ENCODE measurements at regions not wholly inside any gene's neighbourhood (a gene's known extent, or its start where the extent isn't known, plus 50 kb on each side); places are given as distances from the start of the nearest gene placed in this dataset.

- H2BK15ac ChIP-seq (ENCODE audit: low read depth, low read length) = no peak overlapping the region
- Mint-ChIP-seq H3K4me3 (no peak overlapping the region), H3K36me3 (ENCODE audit: insufficient read depth in 1 of 3, low read depth in 3 of 3) (no peaks in the 10 kb centered on the region), H3K4me1 (no peaks in the 10 kb centered on the region), H3K9me3 (no peaks in the 10 kb centered on the region; a peak in 1 of 5 replicates), H3K27me3 (ENCODE audit: low read depth) (peaks cover 2% of the 10 kb centered on the region), H3K27ac (no peak overlapping the region)
- H3K27me3 ChIP-seq (ENCODE audit: insufficient read depth, low read length) = no peaks in the 10 kb centered on the region
- no peak overlapping the region for H3K56ac ChIP-seq (ENCODE audit: insufficient read length, low read depth, low read length)
- H2BK5ac ChIP-seq (ENCODE audit: insufficient read length, low read length) = no peak overlapping the region
- no peak overlapping the region for H3K14ac ChIP-seq (ENCODE audit: insufficient read depth, low read length)
- H2AK5ac ChIP-seq (ENCODE audit: insufficient read length, low read length) = no peak overlapping the region
- no peak overlapping the region for H3K9ac ChIP-seq (ENCODE audit: extremely low read depth, insufficient read length, low read length)
- H2BK12ac ChIP-seq (ENCODE audit: insufficient read length, low read depth, low read length) = no peak overlapping the region
- no peaks in the 10 kb centered on the region for H3K23me2 ChIP-seq (ENCODE audit: insufficient read length, low read depth, low read length, poor library complexity, severe bottlenecking)
- no CpG with 5 or more reads among the region's 7 CpGs for WGBS (ENCODE audit: extremely low coverage, insufficient read length, low lambda C conversion rate)
- H3K23ac ChIP-seq (ENCODE audit: insufficient read length, low read depth, low read length) = no peak overlapping the region
- no peak overlapping the region for H3T11ph ChIP-seq (ENCODE audit: low read length)
- H2AFZ ChIP-seq (ENCODE audit: low read length) = no peak overlapping the region
- H4K20me1 ChIP-seq (ENCODE audit: control insufficient read depth, insufficient read depth, insufficient read length) = no peaks in the 10 kb centered on the region
- H3K4ac ChIP-seq (ENCODE audit: low read depth, low read length) = no peak overlapping the region
- no peak overlapping the region for H3K27ac ChIP-seq (ENCODE audit: insufficient read length, low read depth, low read length)
- H4K91ac ChIP-seq (ENCODE audit: insufficient read length, low read depth, low read length) = no peak overlapping the region
- no peak overlapping the region for H4K5ac ChIP-seq (ENCODE audit: insufficient read length, low read depth, low read length)
- no peak overlapping the region for H2BK20ac ChIP-seq (ENCODE audit: low read depth, low read length, poor library complexity, severe bottlenecking)
- no peaks in the 10 kb centered on the region for H3K79me1 ChIP-seq (ENCODE audit: insufficient read depth, low read depth, low read length, poor library complexity, severe bottlenecking)
- H2BK120ac ChIP-seq (ENCODE audit: low read depth, low read length, poor library complexity, severe bottlenecking) = no peak overlapping the region
- no peak for DNase-seq
- no peaks in the 10 kb centered on the region for H3K79me2 ChIP-seq (ENCODE audit: insufficient read depth, low read length)
- H3K9me3 ChIP-seq (ENCODE audit: control insufficient read depth, low read depth, low read length) = no peaks in the 10 kb centered on the region
- no peak overlapping the region for H3K4me2 ChIP-seq (ENCODE audit: insufficient read depth, insufficient read length, low read length)
- no peaks in the 10 kb centered on the region for H3K4me1 ChIP-seq (ENCODE audit: insufficient read depth, low read length)
- no peak overlapping the region for H3K18ac ChIP-seq (ENCODE audit: insufficient read length, low read depth, low read length)
- TF ChIP-seq CTCF (conservative IDR thresholded peaks at IDR 0.05) = no peak
- no peak overlapping the region for H4K8ac ChIP-seq (replicated peaks; ENCODE audit: insufficient read length, low read depth, low read length)
Measured at GRCh38 chr2:134782107-134782506, 56.3 kb upstream of the ACMSD start.

All from H9 (cell line).